Right lobe of liver (tissue), 6 donors: ENCODE measurements at regions not wholly inside any gene's neighbourhood (a gene's known extent, or its start where the extent isn't known, plus 50 kb on each side); places are given as distances from the start of the nearest gene placed in this dataset.

Experiments
- ATAC-seq, 4 donors: fragments of 200-7000 bp; cut with Tn5 transposase; one replicate each; pipeline ENCODE4 v1.9.1; 2020; ENCODE audit warnings: mild to moderate bottlenecking in 4 of 4, moderate library complexity in 4 of 4
- DNase-seq, 3 donors: peaks; one replicate each; pipeline ENCODE4 v3.0.0-alpha.2; 2020
- H3K27ac ChIP-seq, 3 donors: fragments of 200-600 bp; one replicate each; pipeline ENCODE4 v1.8.0; 2022
- H3K27me3 ChIP-seq, 2 donors: fragments of 200-600 bp; one replicate each; pipeline ENCODE4 v1.8.0; 2022
- H3K36me3 ChIP-seq, 4 donors: fragments of 200-600 bp; sonication (generic) in 1 of 4; one replicate each; pipeline versions ENCODE4 v1.5.1 to v1.8.0; 2017 to 2022; ENCODE audit warnings: control low read depth in 1 of 4
- H3K4me1 ChIP-seq, 4 donors: fragments of 200-600 bp; sonication (generic) in 1 of 4; one replicate each; pipeline versions ENCODE4 v1.5.1 to v1.8.0; 2017 to 2022; ENCODE audit warnings: control low read depth in 1 of 4
- H3K4me3 ChIP-seq, 3 donors: fragments of 200-600 bp; one replicate each; pipeline ENCODE4 v1.8.0; 2022
- H3K9me3 ChIP-seq, 4 donors: fragments of 200-600 bp; sonication (generic) in 1 of 4; one replicate each; pipeline versions ENCODE4 v1.5.1 to v1.8.0; 2017 to 2022; ENCODE audit warnings: control low read depth in 1 of 4
- POLR2A ChIP-seq: fragments of 450-650 bp; IDR thresholded peaks from one replicate; pipeline ENCODE4 v1.6.1; 2017; ENCODE audit warnings: antibody characterized with exemption, mild to moderate bottlenecking
- WGBS: methylation state at CpG from one replicate; pipeline ENCODE4 v1.1.6; 2018; ENCODE audit warnings: low coverage, low lambda C conversion rate; ENCODE audit not compliant: insufficient coverage; ENCODE audit errors: missing lambda C conversion rate; 5-methylcytosine and 5-hydroxymethylcytosine counted together
- intact Hi-C, 2 donors: fragments of 100-400 bp; cut with DNase I; formaldehyde crosslinking; loops; one replicate each; pipeline versions ENCODE4 v1.11.2 to v1.14.1; 2022
- TF ChIP-seq, protein P1 (sequence below), 4 donors: fragments of 200-600 bp in 3 of 4; fragments of 450-650 bp in 1 of 4; IDR thresholded peaks; one replicate each; pipeline versions ENCODE4 v1.5.1 to v1.8.0; 2016 to 2022; ENCODE audit warnings: antibody characterized with exemption in 4 of 4, mild to moderate bottlenecking in 2 of 4
- donor health status: DM: no; HTN: yes; CAD: no.
- donor health status: DM: no; HTN: no; CAD: no.
- donor health status: DM: no; HTN: no; CAD: no.
- donor health status: DM: no; HTN: yes; CAD: no.
- donor health status: DM: no; HTN: yes; CAD: no.

DNA sequence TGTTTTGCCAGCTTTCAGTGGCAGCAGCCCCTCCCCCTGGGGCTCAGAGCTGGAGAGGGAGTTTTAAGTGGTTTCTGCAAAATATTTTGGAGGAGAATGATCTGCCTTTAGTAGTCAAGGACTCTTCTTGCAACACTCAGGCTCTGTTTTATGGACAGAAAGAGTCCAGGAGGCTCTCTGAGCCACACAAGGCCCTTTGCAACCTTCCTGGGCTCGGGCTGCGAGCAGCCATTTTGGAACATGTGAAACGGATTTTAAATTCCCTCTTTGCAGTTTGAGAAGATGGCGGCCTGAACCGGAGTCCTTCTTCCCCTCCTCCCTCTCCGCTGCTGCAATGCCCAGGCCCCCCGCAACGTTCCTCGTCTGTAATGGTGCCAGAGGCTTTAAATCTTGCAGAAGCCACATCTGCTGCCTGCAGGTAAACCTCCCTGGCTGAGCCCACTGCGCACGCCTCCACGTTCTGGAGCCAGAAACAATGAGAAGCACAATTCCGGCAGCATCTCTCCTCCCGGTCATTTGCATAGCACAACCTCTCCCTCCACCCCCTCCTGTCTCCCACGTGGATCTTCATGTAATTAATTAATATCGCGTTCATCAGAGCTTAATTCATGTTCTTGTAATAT, 386.1 kb downstream of the SEC14L1 start:
- H3K4me3 ChIP-seq = no peak overlapping the region
- DNase-seq (no peak), ATAC-seq (no peak)
- TF ChIP-seq, protein P1, sequence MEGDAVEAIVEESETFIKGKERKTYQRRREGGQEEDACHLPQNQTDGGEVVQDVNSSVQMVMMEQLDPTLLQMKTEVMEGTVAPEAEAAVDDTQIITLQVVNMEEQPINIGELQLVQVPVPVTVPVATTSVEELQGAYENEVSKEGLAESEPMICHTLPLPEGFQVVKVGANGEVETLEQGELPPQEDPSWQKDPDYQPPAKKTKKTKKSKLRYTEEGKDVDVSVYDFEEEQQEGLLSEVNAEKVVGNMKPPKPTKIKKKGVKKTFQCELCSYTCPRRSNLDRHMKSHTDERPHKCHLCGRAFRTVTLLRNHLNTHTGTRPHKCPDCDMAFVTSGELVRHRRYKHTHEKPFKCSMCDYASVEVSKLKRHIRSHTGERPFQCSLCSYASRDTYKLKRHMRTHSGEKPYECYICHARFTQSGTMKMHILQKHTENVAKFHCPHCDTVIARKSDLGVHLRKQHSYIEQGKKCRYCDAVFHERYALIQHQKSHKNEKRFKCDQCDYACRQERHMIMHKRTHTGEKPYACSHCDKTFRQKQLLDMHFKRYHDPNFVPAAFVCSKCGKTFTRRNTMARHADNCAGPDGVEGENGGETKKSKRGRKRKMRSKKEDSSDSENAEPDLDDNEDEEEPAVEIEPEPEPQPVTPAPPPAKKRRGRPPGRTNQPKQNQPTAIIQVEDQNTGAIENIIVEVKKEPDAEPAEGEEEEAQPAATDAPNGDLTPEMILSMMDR (IDR thresholded peaks at IDR 0.05) = no peak
- TF ChIP-seq POLR2A = no peak
- H3K9me3 ChIP-seq = no peaks in the 10 kb centered on the region
- WGBS = 79% methylated on average over 15 of the region's 17 CpGs
- no peaks in the 10 kb centered on the region for H3K27me3 ChIP-seq
- H3K36me3 ChIP-seq = no peaks in the 10 kb centered on the region
- no peaks in the 10 kb centered on the region for H3K4me1 ChIP-seq
- no peak overlapping the region for H3K27ac ChIP-seq
- intact Hi-C loops = no loop called here

DNA sequence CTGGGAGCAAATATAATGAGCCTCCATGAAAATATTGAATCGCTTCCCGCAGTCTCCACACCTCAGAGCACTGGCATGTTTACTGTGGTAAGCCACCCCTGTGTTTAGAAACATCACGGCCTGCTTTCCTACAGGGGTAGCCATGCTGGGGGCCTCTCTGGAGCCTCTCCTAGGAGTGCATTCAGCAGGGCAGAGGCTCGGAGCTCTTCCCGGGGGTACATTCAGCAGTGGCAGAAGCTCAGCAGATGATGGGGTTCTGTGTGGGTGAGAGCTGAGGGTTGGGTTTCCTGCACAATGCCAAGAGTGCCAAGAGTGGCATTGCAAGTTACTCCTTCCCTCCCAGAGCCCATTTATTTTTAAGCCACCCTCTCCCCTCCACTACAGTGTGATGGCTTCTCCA, 386.6 kb downstream of the SEC14L1 start:
- no peak overlapping the region for H3K27ac ChIP-seq
- no peaks in the 10 kb centered on the region for H3K36me3 ChIP-seq
- no peaks in the 10 kb centered on the region for H3K27me3 ChIP-seq
- TF ChIP-seq, protein P1 (IDR thresholded peaks at IDR 0.05) = no peak
- no peak for TF ChIP-seq POLR2A
- no peaks in the 10 kb centered on the region for H3K9me3 ChIP-seq
- H3K4me3 ChIP-seq = no peak overlapping the region
- no peaks in the 10 kb centered on the region for H3K4me1 ChIP-seq
- no peak for ATAC-seq
- intact Hi-C loops = no loop called here
- WGBS = 77% methylated on average over 5 of the region's 5 CpGs
- no peak for DNase-seq

DNA sequence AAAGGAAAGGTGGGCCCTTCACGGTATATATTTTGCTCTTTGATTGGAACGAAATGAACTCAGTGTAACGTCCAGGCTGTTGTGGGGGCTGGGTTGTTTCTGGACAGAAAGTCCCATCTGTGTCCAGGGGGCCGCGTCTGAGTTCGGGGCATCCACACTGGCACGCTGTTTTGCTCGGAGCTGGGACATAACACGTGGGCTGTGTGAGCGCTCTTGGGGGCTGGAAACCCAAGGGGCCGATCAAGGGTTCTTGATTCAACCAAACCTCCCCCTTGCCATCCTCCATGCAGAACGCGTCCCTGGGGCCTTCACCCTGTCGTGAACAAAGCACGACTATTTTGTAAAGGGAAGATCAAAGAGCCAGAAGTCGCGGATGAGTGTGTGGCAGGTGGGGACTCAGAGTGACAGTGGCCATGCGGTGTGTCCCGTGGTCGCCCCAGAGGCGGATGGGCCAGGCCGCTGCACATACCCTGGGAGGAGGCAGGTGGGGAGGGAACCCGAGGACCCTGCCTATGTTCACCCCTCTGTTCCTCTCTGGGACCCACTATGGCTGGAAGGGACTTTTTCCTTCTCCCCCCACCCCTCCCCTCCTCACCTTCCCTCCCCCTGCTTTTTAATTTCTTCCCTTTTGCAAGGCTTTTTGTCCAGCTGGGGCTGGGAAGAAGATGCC, 387.2 kb downstream of the SEC14L1 start:
- no peak overlapping the region for H3K27ac ChIP-seq
- no peak for ATAC-seq
- intact Hi-C loops = no loop called here
- H3K27me3 ChIP-seq = no peaks in the 10 kb centered on the region
- TF ChIP-seq POLR2A = no peak
- TF ChIP-seq, protein P1 (IDR thresholded peaks at IDR 0.05) = no peak
- DNase-seq = no peak
- H3K4me1 ChIP-seq = no peaks in the 10 kb centered on the region
- WGBS = 59% methylated on average over 21 of the region's 23 CpGs
- H3K4me3 ChIP-seq = no peak overlapping the region
- H3K36me3 ChIP-seq = no peaks in the 10 kb centered on the region
- no peaks in the 10 kb centered on the region for H3K9me3 ChIP-seq

DNA sequence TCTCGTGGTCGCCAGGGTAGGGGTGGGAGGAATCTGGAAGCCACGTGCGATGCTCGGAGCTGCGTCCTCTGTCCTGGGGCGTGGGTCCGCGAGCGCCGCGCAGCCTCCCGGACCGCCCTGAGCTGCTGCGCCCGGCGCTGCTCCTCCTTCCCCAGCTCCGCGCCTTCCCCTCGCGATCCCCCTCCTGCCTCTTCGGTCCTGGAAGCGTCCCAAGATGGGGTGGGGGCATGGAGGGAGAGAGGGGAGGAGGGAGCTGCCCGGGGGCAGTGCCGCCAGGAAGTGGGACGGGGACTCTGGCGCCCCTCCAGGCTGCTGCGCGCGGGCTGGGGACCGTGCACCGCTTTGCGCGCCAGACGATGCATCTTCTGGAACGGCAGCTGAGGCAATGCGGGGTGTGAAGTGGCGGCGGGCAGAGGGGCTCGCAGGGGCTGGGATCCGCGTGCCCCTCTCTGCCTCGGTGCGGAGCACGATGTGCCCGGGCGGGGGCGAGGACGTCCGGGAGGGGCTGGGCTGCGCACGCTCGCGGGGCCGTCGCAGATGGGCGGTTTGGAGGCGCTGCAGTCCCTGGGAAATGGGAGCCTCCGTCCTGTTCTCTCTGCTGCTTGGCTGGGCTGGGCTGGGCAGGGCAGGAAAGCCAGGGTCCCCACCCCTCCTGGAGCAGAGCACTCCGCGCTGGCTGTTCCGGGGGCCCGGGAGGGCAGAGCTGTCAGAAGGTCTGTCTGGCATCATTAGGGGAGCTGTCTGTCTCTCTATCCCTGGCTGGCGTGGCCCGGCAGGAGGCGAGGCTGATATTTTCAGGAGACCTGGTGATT, 388.0 kb downstream of the SEC14L1 start:
- 0% methylated on average over 10 of the region's 66 CpGs for WGBS
- ATAC-seq (no peak), DNase-seq (no peak)
- Histone ChIP-seq H3K9me3 (no peaks in the 10 kb centered on the region), H3K27me3 (no peaks in the 10 kb centered on the region), H3K27ac (no peak overlapping the region), H3K4me3 (no peak overlapping the region), H3K4me1 (no peaks in the 10 kb centered on the region), H3K36me3 (no peaks in the 10 kb centered on the region)
- intact Hi-C loops = no loop called here
- TF ChIP-seq, protein P1 (IDR thresholded peaks at IDR 0.05) = no peak
- TF ChIP-seq POLR2A = no peak
